ENCODE measurements at regions not wholly inside any gene's neighbourhood (a gene's known extent, or its start where the extent isn't known, plus 50 kb on each side); places are given as distances from the start of the nearest gene placed in this dataset.

DNA sequence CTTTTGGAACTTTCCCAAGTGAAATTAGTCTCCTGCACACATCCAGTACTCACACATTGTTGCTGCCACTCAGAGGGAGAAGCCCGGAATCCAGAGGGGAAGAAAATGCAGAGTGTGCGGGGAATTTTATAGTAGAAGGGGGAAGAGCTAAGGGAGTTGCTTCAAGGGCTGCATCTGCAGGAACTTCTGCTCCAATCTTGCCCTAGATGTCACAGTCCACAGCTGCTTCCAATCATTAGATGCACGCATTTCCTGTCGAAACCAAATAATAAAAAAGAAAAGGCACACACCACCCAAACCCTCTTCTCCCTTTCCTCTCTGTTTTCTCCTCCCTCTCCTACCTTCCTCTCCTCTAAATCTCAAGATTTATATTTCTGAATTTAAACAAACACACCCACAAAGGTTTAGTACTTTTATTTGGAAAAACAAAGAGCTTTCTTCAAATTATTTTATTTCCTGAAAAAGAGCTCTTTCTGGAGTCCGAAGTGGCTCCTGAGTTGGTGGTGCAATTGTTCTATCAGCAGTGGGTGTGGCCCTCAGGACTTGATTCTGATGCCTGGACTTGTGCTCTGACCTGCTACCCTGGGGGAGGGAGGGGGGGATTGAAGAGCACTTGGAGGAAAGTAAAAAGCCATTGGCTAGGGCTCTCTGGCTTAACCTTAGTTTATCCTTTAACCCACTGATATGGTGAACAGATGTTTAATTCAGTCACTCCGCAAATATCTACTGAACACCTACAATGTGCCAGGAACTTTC, 72.0 kb downstream of the KCNE4 start:
- H3K4me3 ChIP-seq (ENCODE audit: low read length): no peak overlapping the region
- H3K79me2 ChIP-seq (ENCODE audit: low read length): no peaks in the 10 kb centered on the region
- no peaks in the 10 kb centered on the region for H3K4me1 ChIP-seq (ENCODE audit: low read length)
- no peaks in the 10 kb centered on the region for H4K20me1 ChIP-seq (ENCODE audit: insufficient read depth, low read depth, low read length)
- H2AFZ ChIP-seq (ENCODE audit: low read length): no peak overlapping the region
- no peak overlapping the region for H3K4me2 ChIP-seq (ENCODE audit: low read depth, low read length, poor library complexity, severe bottlenecking)
- no peaks in the 10 kb centered on the region for H3K9me2 ChIP-seq (replicated peaks; ENCODE audit: insufficient read depth, low read length)
- H3K27me3 ChIP-seq (ENCODE audit: low read length): no peaks in the 10 kb centered on the region
- H3K9ac ChIP-seq (ENCODE audit: low read length): no peak overlapping the region
- DNase-seq: no peak
- no peak overlapping the region for H3K27ac ChIP-seq (ENCODE audit: low read length)
- no peaks in the 10 kb centered on the region for H3K36me3 ChIP-seq (ENCODE audit: insufficient read depth, low read length)
- H3K9me3 ChIP-seq (ENCODE audit: low read length): no peaks in the 10 kb centered on the region

DNA sequence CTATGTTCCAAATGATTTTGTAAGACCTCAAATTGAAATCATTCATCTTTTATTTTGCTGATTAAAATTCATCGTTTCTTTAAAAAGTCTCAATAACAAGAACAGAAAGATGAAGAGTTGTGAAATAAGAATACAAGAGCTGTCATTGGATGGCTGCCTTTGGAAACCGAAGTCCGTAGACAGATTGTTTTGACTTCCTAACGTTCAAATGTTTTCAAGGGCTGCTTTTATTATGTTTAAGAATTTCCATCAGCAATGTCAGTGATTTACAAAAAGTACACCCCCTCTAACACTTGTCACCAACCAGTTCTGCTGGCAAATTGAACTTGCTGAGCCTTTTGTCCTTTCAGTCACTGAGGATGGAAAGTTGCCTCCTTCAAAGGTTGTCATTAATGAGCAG, 89.6 kb downstream of the KCNE4 start:
- Histone ChIP-seq H3K27ac (ENCODE audit: low read length) (no peak overlapping the region), H3K36me3 (ENCODE audit: insufficient read depth, low read length) (no peaks in the 10 kb centered on the region)

DNA sequence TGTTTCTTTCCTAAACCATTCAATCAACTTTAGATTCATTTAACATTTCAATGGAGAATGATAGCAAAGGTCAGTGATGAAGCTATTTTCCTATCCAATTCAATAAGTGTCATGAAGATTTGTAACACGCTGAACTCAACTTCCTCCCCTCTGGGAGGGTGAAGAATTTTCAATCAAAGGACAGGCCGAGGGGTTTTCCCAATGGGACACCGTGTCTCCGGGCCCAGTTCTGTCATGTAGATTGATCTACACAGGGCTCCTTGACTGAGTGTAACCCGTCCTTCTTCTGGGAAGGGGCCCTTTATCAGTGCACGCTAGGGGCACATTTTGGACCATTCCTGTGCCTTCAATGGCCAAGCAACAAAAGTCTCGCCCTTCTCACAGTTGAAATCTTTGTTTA, 90.1 kb downstream of the KCNE4 start:
- Histone ChIP-seq H3K9me3 (ENCODE audit: low read length) (no peaks in the 10 kb centered on the region), H3K9me2 (replicated peaks; ENCODE audit: insufficient read depth, low read length) (no peaks in the 10 kb centered on the region), H3K36me3 (ENCODE audit: insufficient read depth, low read length) (no peaks in the 10 kb centered on the region), H3K4me1 (ENCODE audit: low read length) (no peaks in the 10 kb centered on the region), H3K4me2 (ENCODE audit: low read depth, low read length, poor library complexity, severe bottlenecking) (no peak overlapping the region), H3K9ac (ENCODE audit: low read length) (no peak overlapping the region), H2AFZ (ENCODE audit: low read length) (no peak overlapping the region), H3K27ac (ENCODE audit: low read length) (no peak overlapping the region), H3K79me2 (ENCODE audit: low read length) (no peaks in the 10 kb centered on the region), H3K4me3 (ENCODE audit: low read length) (no peak overlapping the region), H4K20me1 (ENCODE audit: insufficient read depth, low read depth, low read length) (no peaks in the 10 kb centered on the region), H3K27me3 (ENCODE audit: low read length) (no peaks in the 10 kb centered on the region)
- DNase-seq: no peak

More for the DNA sequence above, 89.6 kb downstream of the KCNE4 start:
- Histone ChIP-seq H3K4me3 (ENCODE audit: low read length) (no peak overlapping the region), H3K9me3 (ENCODE audit: low read length) (no peaks in the 10 kb centered on the region), H3K27me3 (ENCODE audit: low read length) (no peaks in the 10 kb centered on the region), H2AFZ (ENCODE audit: low read length) (no peak overlapping the region), H4K20me1 (ENCODE audit: insufficient read depth, low read depth, low read length) (no peaks in the 10 kb centered on the region), H3K9me2 (replicated peaks; ENCODE audit: insufficient read depth, low read length) (no peaks in the 10 kb centered on the region), H3K79me2 (ENCODE audit: low read length) (no peaks in the 10 kb centered on the region), H3K9ac (ENCODE audit: low read length) (no peak overlapping the region), H3K4me2 (ENCODE audit: low read depth, low read length, poor library complexity, severe bottlenecking) (no peak overlapping the region), H3K4me1 (ENCODE audit: low read length) (no peaks in the 10 kb centered on the region)
- no peak for DNase-seq

DNA sequence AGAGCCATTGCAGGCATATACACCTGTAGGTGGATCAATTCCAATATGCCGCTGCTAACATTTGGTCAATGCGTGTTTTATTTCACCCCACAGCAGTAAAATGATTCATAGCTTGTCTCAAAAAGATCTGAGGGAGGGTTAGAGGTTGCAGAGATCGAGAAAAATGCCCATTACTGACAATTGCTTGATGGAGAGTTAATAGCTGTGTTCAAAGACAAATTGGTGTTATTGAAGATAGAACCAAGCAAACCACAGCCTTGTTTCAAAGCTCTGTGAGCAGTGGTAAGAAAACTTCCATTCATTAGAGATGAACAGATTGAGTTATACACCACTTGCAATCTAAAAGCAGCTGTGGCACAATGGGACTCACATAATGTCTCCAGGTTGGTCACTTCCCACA, 95.4 kb downstream of the KCNE4 start:
- Histone ChIP-seq H4K20me1 (ENCODE audit: insufficient read depth, low read depth, low read length) (no peaks in the 10 kb centered on the region), H3K4me1 (ENCODE audit: low read length) (no peaks in the 10 kb centered on the region), H3K27ac (ENCODE audit: low read length) (no peak overlapping the region), H3K9me2 (replicated peaks; ENCODE audit: insufficient read depth, low read length) (no peaks in the 10 kb centered on the region), H3K79me2 (ENCODE audit: low read length) (no peaks in the 10 kb centered on the region), H3K4me2 (ENCODE audit: low read depth, low read length, poor library complexity, severe bottlenecking) (no peak overlapping the region), H3K9me3 (ENCODE audit: low read length) (no peaks in the 10 kb centered on the region), H3K9ac (ENCODE audit: low read length) (no peak overlapping the region), H2AFZ (ENCODE audit: low read length) (no peak overlapping the region), H3K36me3 (ENCODE audit: insufficient read depth, low read length) (no peaks in the 10 kb centered on the region), H3K4me3 (ENCODE audit: low read length) (no peak overlapping the region), H3K27me3 (ENCODE audit: low read length) (no peaks in the 10 kb centered on the region)
- DNase-seq: no peak

DNA sequence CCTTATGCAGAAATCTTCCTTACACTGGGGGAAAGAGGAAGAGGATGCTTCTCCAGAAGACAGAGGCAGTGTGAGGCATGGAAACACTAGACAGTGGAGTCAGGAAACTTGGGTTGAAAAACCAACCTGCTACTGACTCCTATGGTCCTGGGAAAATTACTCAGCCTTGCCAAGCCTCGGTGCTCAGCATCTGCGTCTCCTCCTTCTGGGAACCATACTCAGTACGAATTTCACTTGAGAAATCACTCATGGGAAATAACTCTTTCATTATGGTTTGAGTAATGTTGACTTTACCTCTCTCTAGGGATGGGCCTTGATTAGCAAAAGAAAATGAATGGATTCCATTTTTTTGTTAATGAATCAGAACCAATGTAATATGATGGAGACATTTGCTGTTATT, 96.5 kb downstream of the KCNE4 start:
- Histone ChIP-seq H3K27me3 (ENCODE audit: low read length) (no peaks in the 10 kb centered on the region), H3K4me1 (ENCODE audit: low read length) (no peaks in the 10 kb centered on the region)

DNA sequence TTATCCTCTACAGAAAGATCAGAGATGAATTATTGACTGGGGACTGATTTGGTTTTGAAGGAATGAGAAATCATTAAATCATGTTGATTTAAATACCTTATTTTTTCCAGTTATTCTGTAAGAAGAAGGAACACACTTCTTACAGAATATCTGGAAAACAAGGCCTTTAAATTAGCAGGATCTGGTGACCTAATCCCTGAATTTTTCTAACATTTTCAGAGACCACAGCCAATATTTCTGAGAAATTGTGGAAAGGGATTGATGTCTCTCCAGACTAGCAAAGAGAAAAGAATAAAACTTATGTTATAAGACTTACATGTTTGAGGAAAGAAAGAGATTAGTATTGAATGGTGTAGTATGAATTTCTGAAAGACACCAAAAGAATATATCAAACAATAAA, 104.0 kb downstream of the KCNE4 start:
- no peaks in the 10 kb centered on the region for H3K4me1 ChIP-seq (ENCODE audit: low read length)
- no peak overlapping the region for H3K4me2 ChIP-seq (ENCODE audit: low read depth, low read length, poor library complexity, severe bottlenecking)
- no peaks in the 10 kb centered on the region for H4K20me1 ChIP-seq (ENCODE audit: insufficient read depth, low read depth, low read length)
- H3K9ac ChIP-seq (ENCODE audit: low read length): no peak overlapping the region
- H3K9me3 ChIP-seq (ENCODE audit: low read length): no peaks in the 10 kb centered on the region
- no peaks in the 10 kb centered on the region for H3K9me2 ChIP-seq (replicated peaks; ENCODE audit: insufficient read depth, low read length)
- H2AFZ ChIP-seq (ENCODE audit: low read length): no peak overlapping the region
- H3K27ac ChIP-seq (ENCODE audit: low read length): no peak overlapping the region
- H3K4me3 ChIP-seq (ENCODE audit: low read length): no peak overlapping the region
- no peaks in the 10 kb centered on the region for H3K79me2 ChIP-seq (ENCODE audit: low read length)
- no peaks in the 10 kb centered on the region for H3K36me3 ChIP-seq (ENCODE audit: insufficient read depth, low read length)
- no peaks in the 10 kb centered on the region for H3K27me3 ChIP-seq (ENCODE audit: low read length)
- no peak for DNase-seq

More for the DNA sequence above, 96.5 kb downstream of the KCNE4 start:
- H3K4me3 ChIP-seq (ENCODE audit: low read length): no peak overlapping the region
- H3K9me3 ChIP-seq (ENCODE audit: low read length): no peaks in the 10 kb centered on the region
- no peaks in the 10 kb centered on the region for H3K9me2 ChIP-seq (replicated peaks; ENCODE audit: insufficient read depth, low read length)
- no peaks in the 10 kb centered on the region for H4K20me1 ChIP-seq (ENCODE audit: insufficient read depth, low read depth, low read length)
- no peaks in the 10 kb centered on the region for H3K36me3 ChIP-seq (ENCODE audit: insufficient read depth, low read length)
- H3K4me2 ChIP-seq (ENCODE audit: low read depth, low read length, poor library complexity, severe bottlenecking): no peak overlapping the region
- no peak overlapping the region for H3K9ac ChIP-seq (ENCODE audit: low read length)
- no peak overlapping the region for H2AFZ ChIP-seq (ENCODE audit: low read length)
- H3K27ac ChIP-seq (ENCODE audit: low read length): no peak overlapping the region
- no peaks in the 10 kb centered on the region for H3K79me2 ChIP-seq (ENCODE audit: low read length)
- no peak for DNase-seq

DNA sequence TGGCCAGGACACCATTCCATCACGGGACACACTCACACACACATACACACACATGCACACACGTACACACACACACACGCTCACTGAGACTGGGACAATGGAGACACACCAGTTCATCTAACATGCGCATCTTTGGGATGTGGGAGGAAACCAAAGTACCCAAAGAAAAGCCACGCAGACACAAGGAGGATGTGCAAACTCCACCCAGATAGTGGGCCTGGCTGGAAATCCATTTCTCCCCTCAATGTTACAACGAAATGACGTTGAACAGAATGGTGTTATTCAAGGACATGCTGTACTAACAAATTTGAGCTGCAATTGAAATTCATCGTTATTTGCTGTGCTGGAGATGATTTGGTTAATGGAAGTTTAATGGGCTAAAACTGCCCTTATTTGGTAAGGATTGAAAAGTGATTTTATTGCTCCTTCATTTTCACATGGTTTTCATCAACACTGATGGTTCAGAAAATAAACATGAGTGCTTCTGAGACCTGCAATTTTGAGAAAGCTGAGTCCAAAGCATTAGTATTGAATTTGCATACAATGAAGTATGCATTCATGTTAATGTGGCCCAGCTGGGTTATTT, 110.0 kb downstream of the KCNE4 start:
- Histone ChIP-seq H3K9me2 (replicated peaks; ENCODE audit: insufficient read depth, low read length) (no peaks in the 10 kb centered on the region), H3K9ac (ENCODE audit: low read length) (no peak overlapping the region), H3K9me3 (ENCODE audit: low read length) (no peaks in the 10 kb centered on the region), H3K4me3 (ENCODE audit: low read length) (no peak overlapping the region), H3K4me2 (ENCODE audit: low read depth, low read length, poor library complexity, severe bottlenecking) (no peak overlapping the region), H2AFZ (ENCODE audit: low read length) (no peak overlapping the region), H4K20me1 (ENCODE audit: insufficient read depth, low read depth, low read length) (no peaks in the 10 kb centered on the region), H3K79me2 (ENCODE audit: low read length) (no peaks in the 10 kb centered on the region), H3K27ac (ENCODE audit: low read length) (no peak overlapping the region), H3K4me1 (ENCODE audit: low read length) (no peaks in the 10 kb centered on the region), H3K36me3 (ENCODE audit: insufficient read depth, low read length) (no peaks in the 10 kb centered on the region), H3K27me3 (ENCODE audit: low read length) (no peaks in the 10 kb centered on the region)
- no peak for DNase-seq

DNA sequence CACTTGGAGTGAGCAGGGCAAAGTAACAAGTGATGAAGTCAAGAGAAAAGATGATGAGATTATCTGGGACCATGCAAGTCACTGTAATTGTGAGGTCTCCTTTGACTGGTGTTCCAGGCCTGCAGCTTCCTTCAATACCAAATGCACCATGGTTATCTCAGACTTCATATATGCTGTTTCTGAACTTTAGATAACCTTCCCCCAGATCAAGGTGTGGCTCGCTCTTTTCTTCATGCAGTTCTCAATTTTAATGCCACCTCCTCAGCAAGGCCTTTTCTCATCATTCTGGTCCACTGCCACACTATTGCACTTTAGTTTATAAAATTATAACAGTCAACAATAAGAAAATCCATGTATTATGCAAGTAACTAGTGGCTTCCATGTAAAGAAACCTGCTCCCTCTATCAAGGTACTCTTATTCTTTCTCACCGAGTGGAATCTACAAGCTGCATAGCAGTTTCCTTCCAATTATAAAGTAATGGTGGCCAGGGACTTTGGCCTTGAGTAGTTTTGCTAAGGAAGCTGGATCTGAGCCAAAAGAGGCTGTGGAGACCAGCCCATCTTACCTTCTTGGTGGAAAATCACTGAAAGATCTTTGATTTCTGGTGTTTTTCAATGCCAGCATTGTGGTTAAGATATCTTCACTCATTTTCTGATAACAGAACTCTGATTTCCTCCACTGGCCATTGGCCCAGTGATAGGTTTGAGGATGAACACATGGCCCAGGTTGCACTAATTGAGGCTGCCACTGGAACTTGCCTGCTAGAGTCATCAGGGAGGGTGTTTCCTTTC, 113.6 kb downstream of the KCNE4 start:
- no peaks in the 10 kb centered on the region for H3K4me1 ChIP-seq (ENCODE audit: low read length)
- H3K4me3 ChIP-seq (ENCODE audit: low read length): no peak overlapping the region
- no peaks in the 10 kb centered on the region for H3K9me2 ChIP-seq (replicated peaks; ENCODE audit: insufficient read depth, low read length)
- H2AFZ ChIP-seq (ENCODE audit: low read length): no peak overlapping the region
- no peaks in the 10 kb centered on the region for H4K20me1 ChIP-seq (ENCODE audit: insufficient read depth, low read depth, low read length)
- no peak overlapping the region for H3K9ac ChIP-seq (ENCODE audit: low read length)
- H3K27me3 ChIP-seq (ENCODE audit: low read length): no peaks in the 10 kb centered on the region
- H3K79me2 ChIP-seq (ENCODE audit: low read length): no peaks in the 10 kb centered on the region
- H3K36me3 ChIP-seq (ENCODE audit: insufficient read depth, low read length): no peaks in the 10 kb centered on the region
- no peaks in the 10 kb centered on the region for H3K9me3 ChIP-seq (ENCODE audit: low read length)
- no peak overlapping the region for H3K27ac ChIP-seq (ENCODE audit: low read length)
- no peak overlapping the region for H3K4me2 ChIP-seq (ENCODE audit: low read depth, low read length, poor library complexity, severe bottlenecking)
- DNase-seq: no peak
